ENCODE measurements at regions not wholly inside any gene's neighbourhood (a gene's known extent, or its start where the extent isn't known, plus 50 kb on each side); places are given as distances from the start of the nearest gene placed in this dataset.
"Not testable (repeated sequence)": the region's sequence is repeated elsewhere in the genome, so short reads cannot be mapped to it uniquely, and the experiment has no call there.

DNA sequence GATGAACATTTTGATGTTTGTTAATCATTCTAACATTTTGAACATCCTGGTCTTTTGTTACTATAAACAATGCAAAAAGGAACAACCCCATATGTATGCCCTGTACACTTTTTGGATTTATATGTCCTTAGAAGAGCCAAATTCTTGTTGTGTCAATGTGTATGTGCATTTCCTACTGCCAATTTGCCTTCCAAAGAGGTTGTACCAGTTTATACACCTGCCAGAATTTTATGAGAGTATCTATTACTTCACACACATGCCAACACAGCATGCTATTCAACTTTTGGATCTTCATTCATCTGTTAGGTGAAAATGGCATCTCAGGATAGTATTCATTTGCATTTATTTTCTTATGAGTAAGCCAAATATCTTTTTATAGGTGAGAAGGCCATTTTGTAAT, 162.0 kb upstream of the SEMA6A start:
- no peak overlapping the region for H3K27ac ChIP-seq
- no peak for DNase-seq (ENCODE audit: low read depth, low spot score)

DNA sequence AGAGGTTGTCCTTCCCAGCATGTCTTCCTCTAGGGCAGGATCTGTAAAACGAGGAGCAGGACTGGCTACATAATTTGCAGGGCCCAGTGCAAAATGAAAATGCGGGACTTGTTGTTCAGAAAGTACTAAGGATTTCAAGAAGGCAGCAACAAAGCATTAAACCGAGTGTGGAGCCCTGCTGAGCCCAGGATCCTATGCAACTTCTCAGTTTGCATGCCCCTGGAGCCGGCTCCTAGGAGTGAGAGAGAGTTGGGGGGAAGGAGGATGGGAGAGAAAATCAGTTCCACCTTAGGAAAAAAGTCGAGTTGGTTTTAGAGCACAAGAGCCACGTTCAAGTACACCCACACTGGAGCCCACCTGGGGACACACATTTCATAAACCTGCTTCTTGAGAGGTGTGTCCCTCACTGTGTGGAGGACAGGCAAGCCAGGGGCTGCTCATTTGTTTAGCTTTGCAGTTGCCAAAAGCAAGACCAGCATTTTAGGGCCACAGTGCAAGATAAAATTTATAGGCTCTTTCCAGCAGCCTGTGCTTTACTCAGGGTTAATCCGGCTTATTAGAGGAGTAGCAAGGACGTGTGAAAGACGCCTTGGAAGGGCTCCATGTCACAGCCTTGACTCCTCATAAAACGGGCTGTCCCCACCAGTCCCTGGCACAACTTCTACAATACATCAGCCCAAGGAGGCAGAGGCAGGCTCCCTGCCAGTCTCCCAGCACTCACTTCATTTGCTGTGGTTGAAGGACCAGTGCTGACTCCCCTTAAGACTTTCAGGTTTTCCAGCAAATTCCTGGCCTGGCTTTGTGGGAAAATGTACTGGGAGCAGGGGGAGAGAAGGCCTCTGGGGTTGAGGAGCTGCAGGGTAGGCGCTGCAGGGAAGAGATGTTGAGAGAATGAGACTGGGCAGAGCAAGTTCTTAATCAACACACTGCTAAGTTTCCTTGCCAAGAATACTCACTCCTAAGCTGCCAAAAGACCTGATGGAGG, 159.7 kb upstream of the SEMA6A start:
- no peak overlapping the region for H3K27ac ChIP-seq
- no peak for DNase-seq (ENCODE audit: low read depth, low spot score)

DNA sequence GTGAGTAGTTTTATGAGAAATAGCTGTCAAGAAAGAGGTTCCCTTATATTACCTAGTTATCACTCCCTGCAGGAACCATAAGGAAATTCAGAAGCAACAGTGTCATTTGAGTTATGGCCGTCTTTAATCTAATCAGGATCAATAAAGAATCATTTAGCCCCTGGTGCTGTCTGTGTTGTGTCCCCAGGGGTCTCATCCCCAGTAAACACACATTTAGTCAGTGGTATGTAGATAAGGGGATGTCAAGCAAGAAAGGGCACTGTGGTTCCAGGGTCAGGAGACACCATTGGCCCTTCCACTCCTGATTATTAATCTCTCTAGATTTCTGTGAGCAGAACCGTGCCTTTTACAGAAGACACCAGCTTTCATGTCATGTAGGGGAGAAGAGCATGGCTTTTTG, 158.0 kb upstream of the SEMA6A start:
- DNase-seq (ENCODE audit: low read depth, low spot score) = no peak
- no peak overlapping the region for H3K27ac ChIP-seq

DNA sequence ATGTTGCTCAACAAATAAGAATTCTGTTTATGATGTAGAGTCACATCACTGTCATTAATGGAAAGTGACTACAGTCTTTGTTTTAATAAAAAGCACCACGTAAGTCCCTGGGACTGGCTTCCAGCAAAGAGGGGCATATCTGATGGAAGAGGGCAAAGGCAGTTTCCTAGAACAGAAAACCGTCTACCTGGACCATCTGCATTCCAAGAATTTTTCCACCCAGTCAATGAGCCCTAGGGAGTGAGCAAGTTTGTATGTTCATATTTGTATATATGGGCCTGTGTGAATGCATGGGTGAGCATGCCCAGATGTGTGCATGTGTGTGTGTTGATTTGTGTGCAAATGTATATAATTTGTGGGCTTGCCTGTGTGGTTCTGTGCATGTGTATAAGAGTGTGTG, 156.8 kb upstream of the SEMA6A start:
- H3K27ac ChIP-seq = no peak overlapping the region
- no peak for DNase-seq (ENCODE audit: low read depth, low spot score)

DNA sequence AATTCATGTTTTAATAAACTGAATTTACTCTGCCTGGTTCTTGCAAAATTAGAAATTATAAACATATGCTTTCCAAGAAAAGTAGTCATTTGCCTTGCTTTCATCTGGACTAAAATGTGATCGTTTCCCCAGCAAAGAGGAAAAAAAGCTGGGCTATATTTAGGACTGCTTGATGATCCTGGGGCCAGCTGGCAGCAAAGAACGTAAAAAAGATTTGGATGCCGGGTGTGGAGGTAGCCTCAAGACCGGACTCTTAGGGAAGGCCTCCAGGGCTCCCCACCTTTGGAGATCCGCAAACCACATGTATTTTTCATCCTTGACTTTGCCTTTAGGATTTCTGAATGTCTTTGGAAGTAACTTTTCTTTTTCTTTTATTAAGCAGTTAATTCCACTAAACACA, 156.1 kb upstream of the SEMA6A start:
- no peak for DNase-seq (ENCODE audit: low read depth, low spot score)
- H3K27ac ChIP-seq = no peak overlapping the region

DNA sequence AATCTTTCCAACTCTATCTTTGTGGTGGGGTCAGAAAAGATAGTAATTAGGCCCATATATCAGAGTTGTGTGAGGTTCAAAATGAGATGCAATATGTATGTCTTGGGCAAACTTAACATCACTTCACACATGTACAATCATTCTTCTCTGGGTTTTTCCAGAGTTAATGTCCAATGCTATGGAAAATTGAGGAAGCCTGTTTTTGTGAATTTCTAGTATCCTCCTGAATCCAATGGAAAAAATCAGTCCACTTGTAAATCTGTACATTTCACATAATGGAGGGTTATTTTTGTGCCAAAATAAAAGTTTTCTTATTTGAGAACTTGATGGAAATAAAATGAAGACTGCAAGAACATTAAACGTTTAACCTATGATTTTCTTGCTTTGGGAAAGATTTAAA, 155.6 kb upstream of the SEMA6A start:
- DNase-seq (ENCODE audit: low read depth, low spot score) = no peak
- H3K27ac ChIP-seq = no peak overlapping the region

DNA sequence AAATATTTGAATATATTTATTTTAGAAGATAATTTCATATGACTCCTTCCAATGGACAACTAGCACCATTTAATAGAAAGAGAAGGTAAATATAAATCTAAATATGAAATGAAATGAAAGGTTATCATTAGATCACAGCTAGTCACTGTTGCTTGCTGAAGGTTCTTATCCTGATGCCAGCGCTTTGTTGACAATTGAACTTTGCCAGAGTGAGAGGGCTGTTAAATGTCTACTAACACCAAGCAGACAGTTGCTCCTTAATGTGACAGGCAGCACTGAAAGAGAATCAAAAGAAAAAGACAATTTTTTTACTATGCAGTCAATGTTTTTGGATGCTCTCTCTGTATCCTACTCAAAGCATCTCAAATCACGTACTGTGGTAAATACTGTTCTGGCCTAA, 152.6 kb upstream of the SEMA6A start:
- DNase-seq (ENCODE audit: low read depth, low spot score) = no peak
- H3K27ac ChIP-seq = no peak overlapping the region

DNA sequence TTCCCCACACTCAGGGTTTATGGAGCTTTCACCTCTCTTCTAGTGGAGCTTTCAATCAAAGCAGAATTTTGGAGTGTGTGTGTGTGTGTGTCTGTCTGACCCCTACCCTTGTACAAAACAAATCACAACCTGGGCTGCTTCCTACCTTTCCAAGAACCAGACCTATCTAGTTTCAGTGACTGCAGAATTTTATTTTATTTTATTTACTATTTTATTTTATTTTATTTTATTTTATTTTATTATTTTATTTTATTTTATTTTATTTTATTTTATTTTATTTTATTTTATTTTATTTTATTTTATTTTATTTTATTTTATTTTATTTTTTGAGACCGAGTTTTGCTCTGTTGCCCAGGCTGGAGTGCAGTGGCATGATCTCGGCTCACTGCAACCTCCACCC, 151.6 kb upstream of the SEMA6A start:
- DNase-seq (ENCODE audit: low read depth, low spot score) = not testable (repeated sequence)

DNA sequence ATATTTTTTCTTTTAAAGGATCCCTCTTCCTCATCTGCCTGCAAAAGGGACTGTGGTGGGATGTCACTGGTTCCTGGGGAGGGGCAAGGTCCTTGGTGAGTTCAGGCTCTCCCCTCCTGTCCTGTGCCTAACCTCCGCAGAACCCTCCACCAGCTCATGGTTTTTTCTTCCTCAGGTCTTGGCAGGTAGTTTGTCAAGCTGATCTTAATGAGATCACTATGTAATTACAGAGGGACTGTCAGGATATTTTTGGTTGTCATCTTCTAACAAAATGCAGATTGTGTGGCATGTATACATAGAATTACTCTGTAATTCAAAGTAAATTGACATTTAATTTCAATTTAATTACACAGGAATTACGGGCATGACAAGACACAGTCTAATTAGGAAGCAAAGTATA, 150.3 kb upstream of the SEMA6A start:
- no peak for DNase-seq (ENCODE audit: low read depth, low spot score)
- H3K27ac ChIP-seq = no peak overlapping the region

More for the DNA sequence above, 151.6 kb upstream of the SEMA6A start:
- H3K27ac ChIP-seq = not testable (repeated sequence)

DNA sequence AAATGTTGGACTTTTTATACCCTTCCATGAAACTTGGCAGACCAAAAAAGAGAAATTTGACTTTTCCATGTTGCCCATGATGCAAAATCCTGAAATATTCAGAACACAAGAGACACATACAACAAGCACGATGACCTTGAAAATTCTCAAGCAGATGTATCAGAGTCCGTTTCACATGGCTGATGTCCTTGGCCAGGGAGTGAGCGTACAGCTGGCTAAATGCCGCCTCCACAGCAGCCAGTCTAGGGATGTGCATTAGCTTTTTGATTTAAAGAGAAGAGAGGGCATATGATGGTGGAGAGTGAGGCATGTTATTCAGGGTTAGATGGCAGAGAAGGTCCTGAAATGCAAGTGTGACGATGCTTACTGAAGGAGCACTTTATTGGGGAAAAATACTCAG, 148.0 kb upstream of the SEMA6A start:
- DNase-seq (ENCODE audit: low read depth, low spot score) = no peak

DNA sequence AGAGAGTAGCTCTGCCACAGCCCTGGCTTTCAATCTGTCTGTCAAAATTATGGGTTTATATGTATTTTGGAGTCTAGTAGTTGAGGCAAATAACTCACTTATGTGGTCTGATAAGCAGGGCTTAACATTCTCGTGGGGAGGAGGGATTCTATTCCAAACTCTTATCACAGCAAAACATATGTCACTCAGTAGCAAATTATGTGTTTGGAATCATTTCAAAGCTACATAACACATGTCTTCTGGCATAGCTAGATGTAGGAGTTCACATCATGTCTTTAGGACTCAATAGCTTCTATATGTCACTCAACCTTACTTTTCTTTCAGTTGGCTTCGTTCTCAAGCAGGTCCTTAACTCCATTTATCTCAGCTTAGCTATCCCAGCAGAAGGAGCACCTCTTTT, 144.5 kb upstream of the SEMA6A start:
- H3K27ac ChIP-seq = no peak overlapping the region
- DNase-seq (ENCODE audit: low read depth, low spot score) = no peak

More for the DNA sequence above, 148.0 kb upstream of the SEMA6A start:
- no peak overlapping the region for H3K27ac ChIP-seq

DNA sequence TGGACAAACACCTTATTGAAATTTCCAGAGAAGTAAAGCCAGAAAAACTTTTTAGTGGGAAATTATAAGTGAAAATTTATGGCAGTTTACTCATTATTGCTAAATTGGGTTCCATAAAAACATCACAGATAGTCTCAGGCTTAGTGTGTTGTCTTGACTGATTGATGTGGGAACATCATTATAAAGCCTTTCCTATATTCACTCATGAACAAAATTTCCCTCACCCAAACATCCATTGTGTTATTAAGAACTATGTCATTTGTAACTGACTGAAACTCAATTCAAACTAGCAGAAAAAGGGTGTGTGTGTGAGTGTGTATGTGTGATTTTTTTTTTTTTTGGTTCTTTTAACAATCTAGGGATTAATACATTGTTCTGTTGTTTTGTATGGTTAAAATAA, 143.7 kb upstream of the SEMA6A start:
- no peak for DNase-seq (ENCODE audit: low read depth, low spot score)
- H3K27ac ChIP-seq = no peak overlapping the region

DNA sequence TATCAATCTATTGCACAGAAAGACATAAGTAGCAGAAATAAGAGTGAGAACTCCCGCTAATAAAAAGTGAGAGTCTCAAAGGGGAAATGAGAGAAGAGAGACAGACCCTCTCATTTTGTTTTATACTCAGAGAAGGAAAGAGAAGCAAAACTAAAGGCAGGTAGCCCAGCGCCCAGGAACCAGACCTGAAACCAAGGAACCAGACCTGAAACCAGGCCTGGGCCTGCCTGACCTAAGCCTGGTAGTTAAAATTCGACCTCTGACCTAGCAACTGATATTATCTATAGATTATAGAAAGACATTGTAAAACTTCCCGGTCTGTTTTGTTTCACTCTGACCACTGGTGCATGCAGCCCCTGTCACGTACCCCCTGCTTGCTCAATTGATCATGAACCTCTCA, 134.5 kb upstream of the SEMA6A start:
- H3K27ac ChIP-seq = no peak overlapping the region
- no peak for DNase-seq (ENCODE audit: low read depth, low spot score)

DNA sequence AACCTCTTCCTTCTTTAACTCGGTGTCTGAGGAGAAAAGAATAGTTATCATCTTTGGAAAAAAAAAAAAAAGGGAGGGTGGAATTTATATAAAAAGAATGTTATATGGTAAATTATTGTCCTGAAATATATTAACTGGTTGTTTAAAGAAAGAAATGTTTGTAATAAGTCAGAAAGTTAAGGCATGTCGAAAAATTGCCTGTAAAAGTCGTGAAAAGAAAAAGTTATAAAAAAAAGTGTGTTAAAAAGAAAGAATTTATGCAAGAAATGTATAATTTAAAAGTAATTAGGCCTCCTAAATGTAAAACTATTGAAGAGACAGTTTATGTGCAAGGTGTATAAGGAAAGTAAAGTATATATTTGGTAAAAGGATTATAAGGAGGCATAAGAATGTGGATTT, 130.5 kb upstream of the SEMA6A start:
- H3K27ac ChIP-seq; DNase-seq (ENCODE audit: low read depth, low spot score): not testable (repeated sequence)

DNA sequence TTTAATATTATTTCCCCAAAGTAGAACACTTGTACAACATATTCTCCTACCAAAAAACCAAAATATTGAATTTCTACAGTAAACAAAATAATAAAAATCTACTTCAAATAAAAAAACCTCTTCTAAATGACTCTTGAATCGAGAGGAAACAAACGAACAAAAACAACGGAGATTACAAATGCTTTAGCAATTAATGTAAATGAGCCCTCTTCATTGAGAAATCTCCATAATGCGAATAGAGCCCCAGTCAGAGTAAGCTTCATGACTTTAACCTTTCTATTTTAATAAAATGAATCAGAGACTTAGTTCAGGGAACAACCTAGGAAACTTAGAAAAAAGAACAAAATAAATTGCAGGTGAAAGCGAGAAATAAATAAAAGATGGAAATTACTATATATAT, 129.3 kb upstream of the SEMA6A start:
- H3K27ac ChIP-seq = no peak overlapping the region
- DNase-seq (ENCODE audit: low read depth, low spot score) = no peak

DNA sequence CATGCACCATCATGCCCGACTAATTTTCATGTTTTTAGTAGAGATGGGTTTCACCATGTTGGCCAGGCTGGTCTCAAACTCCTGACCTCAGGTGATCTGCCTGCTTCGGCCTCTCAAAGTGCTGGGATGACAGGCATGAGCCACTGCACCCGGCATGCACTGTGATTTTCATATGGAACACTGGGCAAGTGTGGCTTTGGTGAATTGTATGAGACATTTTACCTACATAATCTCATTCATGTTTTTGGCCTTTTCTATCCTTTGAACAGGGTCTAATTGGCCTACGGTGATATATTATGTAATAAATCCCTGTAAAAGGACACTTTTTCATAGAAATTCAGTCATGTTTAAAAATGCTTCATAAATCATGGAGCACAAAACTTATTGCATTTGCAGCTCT, 128.7 kb upstream of the SEMA6A start:
- H3K27ac ChIP-seq = no peak overlapping the region
- no peak for DNase-seq (ENCODE audit: low read depth, low spot score)

DNA sequence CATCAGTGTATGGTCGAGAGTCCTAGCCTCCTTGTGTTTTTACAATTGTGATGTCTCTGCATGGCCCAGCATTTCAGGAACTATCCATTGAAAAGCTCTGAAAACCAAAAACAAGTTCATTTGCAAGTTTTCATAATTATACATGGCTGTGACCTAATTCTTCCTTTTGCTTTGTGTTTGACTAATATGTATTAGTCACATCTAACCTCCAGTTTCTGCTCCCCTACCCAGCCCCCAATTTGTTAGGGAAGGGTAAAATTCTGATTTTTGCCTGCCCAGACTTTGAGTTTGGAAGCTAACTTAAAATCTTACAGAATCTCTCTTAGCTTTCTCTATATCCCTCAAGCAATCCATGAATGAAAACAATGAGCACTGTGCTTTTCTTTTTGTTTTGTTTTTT, 128.2 kb upstream of the SEMA6A start:
- no peak overlapping the region for H3K27ac ChIP-seq
- no peak for DNase-seq (ENCODE audit: low read depth, low spot score)

DNA sequence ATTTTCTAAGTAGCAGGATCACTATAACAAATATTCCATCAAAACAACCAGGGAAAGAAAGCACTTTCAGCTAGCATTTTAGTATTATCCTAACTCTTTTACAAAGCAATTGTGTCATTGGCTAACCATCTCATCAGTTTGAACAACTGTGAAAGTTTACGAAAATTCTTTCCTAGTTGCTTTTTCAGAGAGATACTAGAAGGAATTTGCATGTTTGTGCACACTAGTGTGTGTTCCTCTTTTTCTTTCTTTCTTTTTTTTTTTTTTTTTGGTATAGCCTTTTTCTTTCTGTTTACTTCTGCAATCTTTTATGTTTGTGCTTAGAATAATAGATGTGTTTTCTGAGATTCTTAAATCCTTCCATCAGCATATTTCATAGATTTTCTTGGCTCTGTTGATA, 124.7 kb upstream of the SEMA6A start:
- H3K27ac ChIP-seq = no peak overlapping the region
- no peak for DNase-seq (ENCODE audit: low read depth, low spot score)

DNA sequence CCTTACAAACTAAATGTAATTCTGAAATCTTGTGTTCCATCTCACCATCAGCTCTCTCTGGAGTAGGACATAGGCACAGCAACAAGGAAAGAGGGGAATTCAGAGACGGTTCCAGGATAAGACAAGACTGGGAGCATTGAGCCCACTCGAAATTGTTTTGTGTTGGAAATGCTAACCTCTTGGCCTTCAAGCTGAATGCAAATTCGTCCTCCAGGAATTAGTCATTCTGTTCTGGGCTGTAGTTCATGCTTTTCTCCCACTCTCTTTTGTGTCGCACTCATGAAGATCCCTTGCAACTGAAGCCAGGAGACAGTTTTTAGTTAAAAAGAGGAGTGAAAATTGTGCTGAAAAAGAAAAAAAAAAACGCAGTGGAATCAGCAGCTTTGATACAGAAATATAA, 121.7 kb upstream of the SEMA6A start:
- no peak for DNase-seq (ENCODE audit: low read depth, low spot score)
- H3K27ac ChIP-seq = no peak overlapping the region

DNA sequence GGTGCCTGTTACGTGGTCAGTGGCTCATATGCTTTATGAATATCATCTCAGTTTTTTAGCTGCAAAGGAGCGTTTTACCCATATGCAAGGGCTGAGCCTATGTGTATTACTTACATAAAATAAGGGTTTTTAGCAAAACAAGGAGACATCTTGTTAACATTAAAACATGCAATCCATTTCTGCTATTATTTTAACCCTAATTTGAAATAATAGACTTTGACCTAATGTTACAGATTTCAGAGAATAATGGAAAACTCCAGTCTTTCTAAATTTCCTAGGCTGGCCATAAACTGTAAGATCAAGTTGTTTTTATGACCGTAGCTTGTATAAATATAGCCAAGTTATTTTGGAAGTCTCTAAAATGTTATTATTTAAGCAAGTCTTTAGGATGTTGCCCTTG, 121.1 kb upstream of the SEMA6A start:
- no peak overlapping the region for H3K27ac ChIP-seq

DNA sequence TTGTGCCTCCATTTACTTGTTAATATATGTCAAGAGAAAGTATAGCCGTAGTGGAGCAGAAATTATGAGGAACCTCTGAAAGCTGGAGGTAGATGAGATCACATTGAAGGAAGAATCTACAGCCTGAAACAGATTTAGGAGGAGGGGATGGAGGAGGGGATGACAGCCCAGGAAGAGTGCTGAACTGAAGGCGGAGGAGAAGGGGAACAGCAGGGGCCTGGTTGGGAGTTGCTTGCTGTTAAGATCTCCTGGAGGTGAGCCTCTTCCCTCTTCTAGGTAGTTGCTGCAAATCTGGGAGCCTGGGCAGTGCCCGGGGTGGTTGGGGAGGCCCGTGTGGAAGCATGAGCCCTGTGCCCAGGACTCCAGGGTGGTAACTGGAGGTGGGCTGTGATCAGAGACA, 111.8 kb upstream of the SEMA6A start:
- DNase-seq (ENCODE audit: low read depth, low spot score) = no peak
- no peak overlapping the region for H3K27ac ChIP-seq

More for the DNA sequence above, 121.1 kb upstream of the SEMA6A start:
- no peak for DNase-seq (ENCODE audit: low read depth, low spot score)

DNA sequence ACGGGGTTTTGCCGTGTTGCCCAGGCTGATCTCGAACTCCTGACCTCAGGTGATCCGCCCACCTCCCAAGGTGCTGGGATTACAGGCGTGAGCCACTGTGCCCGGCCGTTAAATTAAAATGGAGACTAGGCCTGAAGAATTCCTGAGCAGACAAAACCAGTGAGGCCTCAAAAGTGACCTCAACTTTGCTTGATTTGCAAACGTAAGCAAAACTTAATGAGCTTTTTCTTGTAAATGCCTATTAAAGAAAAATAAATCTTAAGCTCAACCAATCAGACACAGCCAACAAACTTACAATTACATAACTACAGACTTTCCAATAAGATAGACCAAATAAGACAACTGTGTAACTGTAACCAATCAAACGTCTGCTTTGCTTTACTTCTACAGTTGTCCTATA, 111.3 kb upstream of the SEMA6A start:
- DNase-seq (ENCODE audit: low read depth, low spot score) = no peak
- no peak overlapping the region for H3K27ac ChIP-seq

Measured in epithelial cell of prostate (primary cell).